KOPT-K1 (cell line): ENCODE measurements at regions not wholly inside any gene's neighbourhood (a gene's known extent, or its start where the extent isn't known, plus 50 kb on each side); places are given as distances from the start of the nearest gene placed in this dataset.

Experiments used
- H3K27ac ChIP-seq: fragments of 200-600 bp; sonication (generic); 2 replicates; pipeline ENCODE4 v1.5.1; 2016; ENCODE audit warnings: antibody characterized with exemption, mild to moderate bottlenecking, low read depth, low read length; ENCODE audit not compliant: poor library complexity, severe bottlenecking
- H3K36me3 ChIP-seq: fragments of 200-600 bp; sonication (generic); 2 replicates; pipeline ENCODE4 v1.5.1; 2017; ENCODE audit warnings: antibody characterized with exemption, mild to moderate bottlenecking, low read length, moderate library complexity; ENCODE audit not compliant: insufficient read depth
- H3K9me3 ChIP-seq: fragments of 200-600 bp; sonication (generic); 2 replicates; pipeline ENCODE4 v1.5.1; 2017; ENCODE audit warnings: antibody characterized with exemption, low read length, mild to moderate bottlenecking; ENCODE audit not compliant: insufficient read depth, poor library complexity, severe bottlenecking

- Histone ChIP-seq H3K36me3 (no peaks in the 10 kb centered on the region), H3K27ac (no peak overlapping the region), H3K9me3 (no peaks in the 10 kb centered on the region)
These were observed 519.9 kb upstream of the USP24 start for GRCh38 chr1:55735106-55735505.

- no peaks in the 10 kb centered on the region for H3K9me3 ChIP-seq
- no peaks in the 10 kb centered on the region for H3K36me3 ChIP-seq
- H3K27ac ChIP-seq, result no peak overlapping the region
These were observed 511.8 kb upstream of the USP24 start for GRCh38 chr1:55726994-55727393.

- no peak overlapping the region for H3K27ac ChIP-seq
- H3K9me3 ChIP-seq, result no peaks in the 10 kb centered on the region
These were observed 510.2 kb upstream of the USP24 start for GRCh38 chr1:55725378-55725777.

GRCh38 chr1:55724551-55725325 lies 509.6 kb upstream of the USP24 start:
- Histone ChIP-seq H3K36me3 (no peaks in the 10 kb centered on the region), H3K27ac (no peak overlapping the region), H3K9me3 (no peaks in the 10 kb centered on the region)

More at GRCh38 chr1:55725378-55725777, 510.2 kb upstream of the USP24 start:
- no peaks in the 10 kb centered on the region for H3K36me3 ChIP-seq

GRCh38 chr1:55723001-55723400 lies 507.8 kb upstream of the USP24 start:
- no peak overlapping the region for H3K27ac ChIP-seq
- H3K36me3 ChIP-seq, result no peaks in the 10 kb centered on the region
- H3K9me3 ChIP-seq, result no peaks in the 10 kb centered on the region

- H3K27ac ChIP-seq, result no peak overlapping the region
- no peaks in the 10 kb centered on the region for H3K9me3 ChIP-seq
- no peaks in the 10 kb centered on the region for H3K36me3 ChIP-seq
These were observed 505.1 kb upstream of the USP24 start for GRCh38 chr1:55720261-55720660.

GRCh38 chr1:55718758-55719671 lies 503.9 kb upstream of the USP24 start:
- Histone ChIP-seq H3K27ac (no peak overlapping the region), H3K9me3 (no peaks in the 10 kb centered on the region), H3K36me3 (no peaks in the 10 kb centered on the region)

GRCh38 chr1:55717111-55717510 lies 501.9 kb upstream of the USP24 start:
- Histone ChIP-seq H3K27ac (no peak overlapping the region), H3K9me3 (no peaks in the 10 kb centered on the region), H3K36me3 (no peaks in the 10 kb centered on the region)

GRCh38 chr1:55716610-55717009 lies 501.4 kb upstream of the USP24 start:
- H3K36me3 ChIP-seq, result no peaks in the 10 kb centered on the region
- no peaks in the 10 kb centered on the region for H3K9me3 ChIP-seq
- H3K27ac ChIP-seq, result no peak overlapping the region

GRCh38 chr1:55716151-55716550 lies 501.0 kb upstream of the USP24 start:
- Histone ChIP-seq H3K27ac (no peak overlapping the region), H3K36me3 (no peaks in the 10 kb centered on the region), H3K9me3 (no peaks in the 10 kb centered on the region)

- no peak overlapping the region for H3K27ac ChIP-seq
- H3K9me3 ChIP-seq, result no peaks in the 10 kb centered on the region
These were observed 499.1 kb upstream of the USP24 start for GRCh38 chr1:55714230-55714629.

GRCh38 chr1:55713516-55713915 lies 498.4 kb upstream of the USP24 start:
- Histone ChIP-seq H3K27ac (no peak overlapping the region), H3K36me3 (no peaks in the 10 kb centered on the region)

More at GRCh38 chr1:55714230-55714629, 499.1 kb upstream of the USP24 start:
- H3K36me3 ChIP-seq, result no peaks in the 10 kb centered on the region

GRCh38 chr1:55712148-55712547 lies 497.0 kb upstream of the USP24 start:
- Histone ChIP-seq H3K27ac (no peak overlapping the region), H3K9me3 (no peaks in the 10 kb centered on the region), H3K36me3 (no peaks in the 10 kb centered on the region)

More at GRCh38 chr1:55713516-55713915, 498.4 kb upstream of the USP24 start:
- H3K9me3 ChIP-seq, result no peaks in the 10 kb centered on the region

GRCh38 chr1:55708781-55709180 lies 493.6 kb upstream of the USP24 start:
- H3K27ac ChIP-seq, result no peak overlapping the region
- no peaks in the 10 kb centered on the region for H3K9me3 ChIP-seq
- no peaks in the 10 kb centered on the region for H3K36me3 ChIP-seq

GRCh38 chr1:55707846-55708245 lies 492.7 kb upstream of the USP24 start:
- Histone ChIP-seq H3K27ac (no peak overlapping the region), H3K9me3 (no peaks in the 10 kb centered on the region), H3K36me3 (no peaks in the 10 kb centered on the region)
